T-cell (primary cell): ENCODE measurements at regions not wholly inside any gene's neighbourhood (a gene's known extent, or its start where the extent isn't known, plus 50 kb on each side); places are given as distances from the start of the nearest gene placed in this dataset.

ENCODE experiments used
- ATAC-seq, 4 experiments: fragments of 200-7000 bp in 3 of 4; fragments of 150-1000 bp in 1 of 4; cut with Tn5 transposase; replicated peaks in 1 of 4; 1 replicate in 3 of 4; 2 replicates in 1 of 4; pipeline ENCODE4 v1.10.0; 2021; ENCODE audit warnings: moderate library complexity in 3 of 4, mild to moderate bottlenecking in 2 of 4, moderate number of reproducible peaks in 1 of 4
- CTCF ChIA-PET, 2 donors: fragments of 300-600 bp; sonication (Branson Sonifier 250); formaldehyde crosslinking; loops; one replicate each; lab custom pipeline; 2022; ENCODE audit warnings: antibody characterized with exemption in 2 of 2; lab: Charles Lee
- POLR2A ChIA-PET, 2 donors: fragments of 300-600 bp; sonication (Branson Sonifier 250); formaldehyde crosslinking; loops; one replicate each; lab custom pipeline; 2022; ENCODE audit warnings: antibody characterized with exemption in 2 of 2; lab: Charles Lee
- DNase-seq, 35 experiments: peaks; one replicate each; pipeline versions ENCODE4 v3.0.0 to v3.0.0-alpha.2; 2013 to 2023
- H3K27ac ChIP-seq: one replicate; pipeline ENCODE4 v1.5.1; 2013; ENCODE audit warnings: low read length
- H3K27me3 ChIP-seq, 2 experiments: replicated peaks in 1 of 2; 1 replicate in 1 of 2; 2 replicates in 1 of 2; pipeline versions ENCODE4 v1.6.1 to v1.7.0; 2013; ENCODE audit warnings: low read length in 1 of 2, mixed read lengths in 1 of 2; ENCODE audit not compliant: control insufficient read depth in 2 of 2, insufficient read depth in 2 of 2; ENCODE audit errors: extremely low read depth in 1 of 2
- H3K36me3 ChIP-seq, 2 donors: 1 replicate in 1 of 2; 2 replicates in 1 of 2; pipeline versions ENCODE4 v1.6.1 to v1.7.0; 2013; ENCODE audit warnings: low read length in 1 of 2; ENCODE audit not compliant: control insufficient read depth in 2 of 2, insufficient read depth in 1 of 2; ENCODE audit errors: extremely low read depth in 1 of 2
- H3K4me1 ChIP-seq, 2 experiments: 1 replicate in 1 of 2; 2 replicates in 1 of 2; pipeline versions ENCODE4 v1.6.1 to v1.7.0; 2013; ENCODE audit warnings: low read length in 2 of 2, mixed read lengths in 1 of 2; ENCODE audit not compliant: insufficient read depth in 2 of 2, control insufficient read depth in 1 of 2; ENCODE audit errors: extremely low read depth in 1 of 2
- H3K4me3 ChIP-seq, 2 donors: 1 replicate in 1 of 2; 2 replicates in 1 of 2; pipeline versions ENCODE4 v1.5.1 to v1.7.0; 2013; ENCODE audit warnings: mild to moderate bottlenecking in 2 of 2, low read length in 1 of 2, moderate library complexity in 1 of 2; ENCODE audit not compliant: control insufficient read depth in 1 of 2; ENCODE audit errors: extremely low read depth in 1 of 2
- H3K9me3 ChIP-seq: 2 replicates; pipeline ENCODE4 v1.7.0; 2013
- H3K27ac Mint-ChIP-seq, 2 donors: one replicate each; pipeline ENCODE4 v1.8.0; 2020 to 2021; ENCODE audit warnings: mild to moderate bottlenecking in 2 of 2, mixed read lengths in 2 of 2
- H3K27me3 Mint-ChIP-seq, 2 donors: one replicate each; pipeline ENCODE4 v1.8.0; 2021 to 2022; ENCODE audit warnings: mixed read lengths in 2 of 2
- H3K36me3 Mint-ChIP-seq: one replicate; pipeline ENCODE4 v1.8.0; 2021; ENCODE audit warnings: mixed read lengths
- H3K4me1 Mint-ChIP-seq, 3 donors: one replicate each; pipeline ENCODE4 v1.8.0; 2020 to 2022; ENCODE audit warnings: mixed read lengths in 3 of 3, mild to moderate bottlenecking in 1 of 3
- H3K4me3 Mint-ChIP-seq, 3 donors: one replicate each; pipeline ENCODE4 v1.8.0; 2020 to 2022; ENCODE audit warnings: mild to moderate bottlenecking in 3 of 3, mixed read lengths in 3 of 3, moderate library complexity in 3 of 3
- H3K9me3 Mint-ChIP-seq, 3 donors: one replicate each; pipeline ENCODE4 v1.8.0; 2020 to 2022; ENCODE audit warnings: mixed read lengths in 3 of 3
- WGBS: methylation state at CpG from one replicate; pipeline ENCODE4 v1.1.5; 2013; ENCODE audit warnings: missing lambda C conversion rate; ENCODE audit not compliant: insufficient coverage; 5-methylcytosine and 5-hydroxymethylcytosine counted together

DNA sequence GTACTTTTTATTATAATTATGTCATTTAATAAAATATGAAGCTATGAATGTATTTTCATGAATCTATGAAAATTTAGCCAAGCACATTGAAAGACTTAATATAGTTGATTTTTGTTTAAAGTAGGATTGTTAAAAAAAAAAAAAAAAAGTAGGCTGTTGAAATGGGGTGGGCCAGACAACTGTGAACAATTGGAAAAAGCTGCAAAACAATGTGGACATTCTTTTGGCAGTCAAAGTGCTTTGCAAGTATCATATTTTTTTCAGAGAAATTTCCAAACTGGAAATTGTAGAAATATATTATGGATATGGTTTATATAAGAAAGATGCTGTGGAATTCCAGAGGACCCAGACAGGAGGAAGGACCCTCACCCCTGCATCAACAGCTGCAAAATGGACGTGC lies 82.1 kb downstream of the ETAA1 start:
- Mint-ChIP-seq H3K27me3 (peaks cover 6 to 9% of the 10 kb centered on the region in 2 donors), H3K4me3 (no peak overlapping the region), H3K27ac (no peak overlapping the region), H3K36me3 (no peaks in the 10 kb centered on the region), H3K4me1 (no peaks in the 10 kb centered on the region), H3K9me3 (no peaks in the 10 kb centered on the region)
- CTCF ChIA-PET = interaction anchor here in 1 of 2 donors (0.7 kb wide), 1 partner anchor 14 kb away, joined by 4 read pairs; no protein-coding TSS in a partner anchor
- DNase-seq (no peak), ATAC-seq (no peak)
- H3K27me3 ChIP-seq = no peaks in the 10 kb centered on the region
- POLR2A ChIA-PET = interaction anchor here (0.6 to 0.7 kb wide), 2 partner anchors 8 to 643 kb away, joined by 3 read pairs; no protein-coding TSS in a partner anchor
- WGBS = no CpG with 5 or more reads among the region's 1 CpG
- H3K4me3 ChIP-seq = no peak overlapping the region
- H3K9me3 ChIP-seq = no peaks in the 10 kb centered on the region
- H3K27ac ChIP-seq = no peak overlapping the region
- no peaks in the 10 kb centered on the region for H3K4me1 ChIP-seq
- H3K36me3 ChIP-seq = no peaks in the 10 kb centered on the region

- no peaks in the 10 kb centered on the region for H3K36me3 ChIP-seq
- Mint-ChIP-seq H3K4me3 (no peak overlapping the region), H3K27me3 (no peaks in the 10 kb centered on the region), H3K27ac (no peak overlapping the region), H3K9me3 (no peaks in the 10 kb centered on the region), H3K4me1 (no peaks in the 10 kb centered on the region), H3K36me3 (no peaks in the 10 kb centered on the region)
- ChIA-PET POLR2A (no interaction called here), CTCF (no interaction called here)
- ATAC-seq (no peak), DNase-seq (no peak)
- no peaks in the 10 kb centered on the region for H3K9me3 ChIP-seq
- no peaks in the 10 kb centered on the region for H3K4me1 ChIP-seq
- no peaks in the 10 kb centered on the region for H3K27me3 ChIP-seq
- 60% methylated on average over 1 of the region's 2 CpGs for WGBS
- H3K27ac ChIP-seq = no peak overlapping the region
- H3K4me3 ChIP-seq = no peak overlapping the region
Measured at GRCh38 chr2:67485431-67485830, 88.3 kb downstream of the ETAA1 start.

- Mint-ChIP-seq H3K27ac (no peak overlapping the region), H3K4me3 (no peak overlapping the region), H3K27me3 (no peaks in the 10 kb centered on the region), H3K9me3 (no peaks in the 10 kb centered on the region), H3K4me1 (no peaks in the 10 kb centered on the region), H3K36me3 (no peaks in the 10 kb centered on the region)
- Histone ChIP-seq H3K9me3 (no peaks in the 10 kb centered on the region), H3K4me3 (no peak overlapping the region), H3K27me3 (no peaks in the 10 kb centered on the region), H3K36me3 (no peaks in the 10 kb centered on the region), H3K27ac (no peak overlapping the region), H3K4me1 (no peaks in the 10 kb centered on the region)
- ChIA-PET POLR2A (interaction anchor here in 1 of 2 donors (0.6 kb wide), 1 partner anchor 334 kb away, joined by 3 read pairs; no protein-coding TSS in a partner anchor), CTCF (interaction anchor here in 1 of 2 donors (0.6 kb wide), 1 partner anchor 358 kb away, joined by 3 read pairs; no protein-coding TSS in a partner anchor)
- WGBS = no CpG with 5 or more reads among the region's 1 CpG
- no peak for DNase-seq
- ATAC-seq = no peak
Measured at GRCh38 chr2:67486041-67486796, 89.1 kb downstream of the ETAA1 start.

GRCh38 chr2:67487993-67488392 lies 90.9 kb downstream of the ETAA1 start:
- POLR2A ChIA-PET = no interaction called here
- 93% methylated on average over 2 of the region's 4 CpGs for WGBS

DNA sequence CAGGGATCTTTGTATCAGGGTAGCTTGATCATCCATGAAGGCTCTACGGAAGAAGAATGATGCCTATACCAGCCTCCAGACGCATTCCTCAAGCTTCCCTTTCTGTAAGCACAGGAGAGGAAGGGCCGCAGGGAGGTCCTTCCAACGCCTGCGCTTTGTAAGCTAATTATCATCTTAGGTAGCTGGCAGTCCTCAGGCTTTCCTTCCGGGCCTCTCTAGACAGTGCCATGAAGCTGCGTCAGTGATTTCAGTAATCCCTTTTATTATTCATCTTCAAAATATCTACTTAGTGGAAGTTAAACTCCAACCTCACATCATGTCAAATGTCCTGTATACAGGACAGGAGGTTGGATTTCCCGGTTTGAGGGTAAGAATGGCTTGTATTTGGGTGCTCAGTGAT lies 92.3 kb downstream of the ETAA1 start:
- CTCF ChIA-PET = no interaction called here
- H3K27me3 Mint-ChIP-seq = no peaks in the 10 kb centered on the region
- Histone ChIP-seq H3K4me1 (no peaks in the 10 kb centered on the region), H3K4me3 (no peak overlapping the region), H3K27ac (no peak overlapping the region), H3K27me3 (no peaks in the 10 kb centered on the region), H3K9me3 (no peaks in the 10 kb centered on the region), H3K36me3 (no peaks in the 10 kb centered on the region)
- DNase-seq = no peak
- WGBS = 100% methylated on average over 5 of the region's 8 CpGs
- no peak for ATAC-seq
- H3K9me3 Mint-ChIP-seq = no peaks in the 10 kb centered on the region
- POLR2A ChIA-PET = no interaction called here
- no peaks in the 10 kb centered on the region for H3K4me1 Mint-ChIP-seq
- H3K4me3 Mint-ChIP-seq = no peak overlapping the region
- no peak overlapping the region for H3K27ac Mint-ChIP-seq
- H3K36me3 Mint-ChIP-seq = no peaks in the 10 kb centered on the region

More at GRCh38 chr2:67487993-67488392, 90.9 kb downstream of the ETAA1 start:
- Mint-ChIP-seq H3K27me3 (no peaks in the 10 kb centered on the region), H3K27ac (no peak overlapping the region), H3K4me3 (no peak overlapping the region), H3K4me1 (no peaks in the 10 kb centered on the region), H3K9me3 (no peaks in the 10 kb centered on the region), H3K36me3 (no peaks in the 10 kb centered on the region)
- H3K4me3 ChIP-seq = no peak overlapping the region
- DNase-seq (no peak), ATAC-seq (no peak)
- CTCF ChIA-PET = no interaction called here
- no peaks in the 10 kb centered on the region for H3K4me1 ChIP-seq
- no peaks in the 10 kb centered on the region for H3K36me3 ChIP-seq
- H3K27ac ChIP-seq = no peak overlapping the region
- H3K27me3 ChIP-seq = no peaks in the 10 kb centered on the region
- H3K9me3 ChIP-seq = no peaks in the 10 kb centered on the region

GRCh38 chr2:67498931-67499330 lies 101.8 kb downstream of the ETAA1 start:
- Mint-ChIP-seq H3K4me1 (no peaks in the 10 kb centered on the region), H3K4me3 (no peak overlapping the region), H3K9me3 (no peaks in the 10 kb centered on the region), H3K36me3 (no peaks in the 10 kb centered on the region), H3K27ac (no peak overlapping the region), H3K27me3 (no peaks in the 10 kb centered on the region)
- no peak overlapping the region for H3K27ac ChIP-seq
- H3K36me3 ChIP-seq = no peaks in the 10 kb centered on the region
- no peaks in the 10 kb centered on the region for H3K27me3 ChIP-seq
- H3K9me3 ChIP-seq = no peaks in the 10 kb centered on the region
- ATAC-seq = no peak
- DNase-seq = no peak
- H3K4me1 ChIP-seq = no peaks in the 10 kb centered on the region
- no CpG with 5 or more reads among the region's 1 CpG for WGBS
- CTCF ChIA-PET = no interaction called here
- POLR2A ChIA-PET = no interaction called here
- H3K4me3 ChIP-seq = no peak overlapping the region
